Endothelial cell of umbilical vein (primary cell): ENCODE measurements at regions not wholly inside any gene's neighbourhood (a gene's known extent, or its start where the extent isn't known, plus 50 kb on each side); places are given as distances from the start of the nearest gene placed in this dataset.

Experiments used
- EZH2 ChIP-seq: IDR thresholded peaks from 2 replicates; pipeline ENCODE4 v1.6.1; 2012; ENCODE audit warnings: borderline replicate concordance, low read depth, mild to moderate bottlenecking, moderate library complexity, low read length, inconsistent platforms; ENCODE audit not compliant: severe bottlenecking
- FOS ChIP-seq: IDR thresholded peaks from 2 replicates; pipeline ENCODE4 v1.6.1; 2011; ENCODE audit warnings: mild to moderate bottlenecking, low read length, moderate library complexity, borderline replicate concordance; ENCODE audit not compliant: insufficient read depth
- MYC ChIP-seq: IDR thresholded peaks from one replicate; pipeline ENCODE4 v1.6.1; 2011; ENCODE audit warnings: mild to moderate bottlenecking, low read depth, low read length
- POLR2A ChIP-seq: IDR thresholded peaks from 2 replicates; pipeline ENCODE4 v1.6.1; 2012; ENCODE audit warnings: low read depth, mild to moderate bottlenecking, control low read depth, low read length
- POLR2AphosphoS5 ChIP-seq: IDR thresholded peaks from 2 replicates; pipeline ENCODE4 v1.6.1; 2012; ENCODE audit warnings: low read depth, mild to moderate bottlenecking, control low read depth, low read length, moderate library complexity; ENCODE audit not compliant: insufficient read depth
- TF ChIP-seq, protein P1 (sequence below), 2 donors: IDR thresholded peaks; 1 replicate in 1 of 2; 2 replicates in 1 of 2; pipeline ENCODE4 v1.5.1; 2011; ENCODE audit warnings: low read length in 2 of 2, mild to moderate bottlenecking in 2 of 2, moderate library complexity in 2 of 2, control low read depth in 1 of 2, inconsistent platforms in 1 of 2, low read depth in 1 of 2; ENCODE audit not compliant: insufficient read depth in 1 of 2; ENCODE audit errors: extremely low read depth in 1 of 2
- TF ChIP-seq, protein P2 (sequence below): IDR thresholded peaks from 2 replicates; pipeline ENCODE4 v1.6.1; 2011; ENCODE audit not compliant: insufficient read depth, insufficient read length

DNA sequence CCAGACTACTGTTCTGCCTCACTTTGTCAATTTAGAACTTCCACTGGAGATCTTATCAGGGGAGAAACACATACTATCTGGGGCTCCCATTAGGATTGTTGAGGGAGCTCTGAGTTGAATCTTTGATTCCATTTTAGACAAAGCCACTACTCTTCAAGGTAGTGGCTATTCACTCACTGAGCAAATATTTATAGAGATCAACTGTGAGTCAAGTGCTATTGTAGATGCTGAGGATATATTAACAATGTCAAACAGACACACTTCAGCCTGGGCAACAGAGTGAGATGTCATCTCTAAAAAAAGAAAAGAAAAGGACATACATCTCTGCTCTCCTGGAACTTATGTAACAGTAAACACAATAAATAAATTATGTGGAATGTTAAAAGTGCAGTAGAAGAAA, 315.3 kb downstream of the PTEN start:
- TF ChIP-seq, protein P1, sequence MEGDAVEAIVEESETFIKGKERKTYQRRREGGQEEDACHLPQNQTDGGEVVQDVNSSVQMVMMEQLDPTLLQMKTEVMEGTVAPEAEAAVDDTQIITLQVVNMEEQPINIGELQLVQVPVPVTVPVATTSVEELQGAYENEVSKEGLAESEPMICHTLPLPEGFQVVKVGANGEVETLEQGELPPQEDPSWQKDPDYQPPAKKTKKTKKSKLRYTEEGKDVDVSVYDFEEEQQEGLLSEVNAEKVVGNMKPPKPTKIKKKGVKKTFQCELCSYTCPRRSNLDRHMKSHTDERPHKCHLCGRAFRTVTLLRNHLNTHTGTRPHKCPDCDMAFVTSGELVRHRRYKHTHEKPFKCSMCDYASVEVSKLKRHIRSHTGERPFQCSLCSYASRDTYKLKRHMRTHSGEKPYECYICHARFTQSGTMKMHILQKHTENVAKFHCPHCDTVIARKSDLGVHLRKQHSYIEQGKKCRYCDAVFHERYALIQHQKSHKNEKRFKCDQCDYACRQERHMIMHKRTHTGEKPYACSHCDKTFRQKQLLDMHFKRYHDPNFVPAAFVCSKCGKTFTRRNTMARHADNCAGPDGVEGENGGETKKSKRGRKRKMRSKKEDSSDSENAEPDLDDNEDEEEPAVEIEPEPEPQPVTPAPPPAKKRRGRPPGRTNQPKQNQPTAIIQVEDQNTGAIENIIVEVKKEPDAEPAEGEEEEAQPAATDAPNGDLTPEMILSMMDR (IDR thresholded peaks at IDR 0.05; ENCODE audit: extremely low read depth in 1 of 2, insufficient read depth in 1 of 2, low read depth in 1 of 2, low read length in 2 of 2): no peak
- TF ChIP-seq POLR2A: no peak
- no peak for TF ChIP-seq FOS
- TF ChIP-seq EZH2: no peak
- TF ChIP-seq POLR2AphosphoS5: no peak
- TF ChIP-seq, protein P2, sequence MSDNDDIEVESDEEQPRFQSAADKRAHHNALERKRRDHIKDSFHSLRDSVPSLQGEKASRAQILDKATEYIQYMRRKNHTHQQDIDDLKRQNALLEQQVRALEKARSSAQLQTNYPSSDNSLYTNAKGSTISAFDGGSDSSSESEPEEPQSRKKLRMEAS: no peak
- no peak for TF ChIP-seq MYC
